ENCODE measurements at regions not wholly inside any gene's neighbourhood (a gene's known extent, or its start where the extent isn't known, plus 50 kb on each side); places are given as distances from the start of the nearest gene placed in this dataset.
"Not testable (repeated sequence)": the region's sequence is repeated elsewhere in the genome, so short reads cannot be mapped to it uniquely, and the experiment has no call there.

DNA sequence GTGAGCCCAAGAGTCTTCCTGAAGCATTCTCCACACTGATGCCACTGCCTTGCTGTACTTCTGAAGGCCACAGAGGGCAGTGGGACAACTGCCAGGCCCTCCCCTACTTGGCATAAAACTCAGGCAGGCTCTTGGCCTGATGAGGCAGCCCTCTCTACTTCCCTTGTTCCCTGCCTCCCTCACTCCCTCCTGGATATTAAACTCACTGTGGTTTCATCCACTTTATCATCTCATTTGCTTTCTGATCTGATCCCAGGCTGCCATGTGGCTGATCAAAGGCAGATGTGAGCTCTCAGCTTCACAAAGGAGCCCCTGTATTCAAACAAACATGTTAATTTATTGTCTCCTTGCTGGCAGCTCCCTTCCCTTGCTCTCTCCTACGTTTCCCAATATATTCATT lies 533.5 kb downstream of the IGSF11 start:
- DNase-seq = no peak

GRCh38 chr3:118504906-118505305 lies 529.7 kb downstream of the IGSF11 start:
- no peak for DNase-seq

GRCh38 chr3:118505784-118506183 lies 528.9 kb downstream of the IGSF11 start:
- DNase-seq = no peak

DNA sequence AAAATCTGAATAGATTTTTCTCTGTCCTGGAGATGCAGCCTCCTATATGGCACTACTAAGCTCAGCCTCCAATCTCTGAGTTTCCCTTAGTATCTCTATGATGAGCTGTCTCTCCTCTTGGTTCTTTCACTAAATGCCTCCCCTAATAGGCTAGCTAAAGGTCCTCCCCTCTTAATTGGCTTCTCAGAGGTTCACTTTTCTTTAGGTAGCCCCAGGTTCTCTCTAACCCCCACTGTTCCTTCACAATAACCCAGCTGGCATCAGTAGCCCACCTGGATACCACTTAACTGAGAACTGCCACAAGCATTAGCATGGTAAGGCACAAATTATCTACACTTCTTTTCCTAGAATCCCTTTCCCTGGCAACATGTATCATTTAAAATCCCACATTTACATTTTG lies 523.2 kb downstream of the IGSF11 start:
- DNase-seq = no peak

- no peak for DNase-seq
These were observed 522.3 kb downstream of the IGSF11 start for GRCh38 chr3:118512301-118512700.

DNA sequence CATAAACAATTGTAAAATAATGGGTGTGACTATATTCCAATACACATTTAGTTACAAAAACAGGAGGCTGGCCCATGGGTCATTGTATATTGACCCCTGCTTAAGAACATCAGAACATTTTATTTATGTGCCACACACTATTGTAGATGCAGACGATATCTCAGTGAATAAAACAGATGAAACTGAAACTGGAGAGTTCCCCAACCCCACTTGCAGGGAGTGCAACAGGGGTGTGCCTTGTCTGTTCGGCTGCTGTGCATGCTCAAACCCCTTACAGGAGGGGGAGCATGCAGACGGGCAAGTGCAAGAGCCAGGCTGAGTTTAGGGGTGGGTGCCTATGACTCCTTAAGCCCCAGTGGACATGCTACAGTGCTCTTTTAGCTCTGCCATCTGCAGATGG lies 509.6 kb downstream of the IGSF11 start:
- DNase-seq = no peak

DNA sequence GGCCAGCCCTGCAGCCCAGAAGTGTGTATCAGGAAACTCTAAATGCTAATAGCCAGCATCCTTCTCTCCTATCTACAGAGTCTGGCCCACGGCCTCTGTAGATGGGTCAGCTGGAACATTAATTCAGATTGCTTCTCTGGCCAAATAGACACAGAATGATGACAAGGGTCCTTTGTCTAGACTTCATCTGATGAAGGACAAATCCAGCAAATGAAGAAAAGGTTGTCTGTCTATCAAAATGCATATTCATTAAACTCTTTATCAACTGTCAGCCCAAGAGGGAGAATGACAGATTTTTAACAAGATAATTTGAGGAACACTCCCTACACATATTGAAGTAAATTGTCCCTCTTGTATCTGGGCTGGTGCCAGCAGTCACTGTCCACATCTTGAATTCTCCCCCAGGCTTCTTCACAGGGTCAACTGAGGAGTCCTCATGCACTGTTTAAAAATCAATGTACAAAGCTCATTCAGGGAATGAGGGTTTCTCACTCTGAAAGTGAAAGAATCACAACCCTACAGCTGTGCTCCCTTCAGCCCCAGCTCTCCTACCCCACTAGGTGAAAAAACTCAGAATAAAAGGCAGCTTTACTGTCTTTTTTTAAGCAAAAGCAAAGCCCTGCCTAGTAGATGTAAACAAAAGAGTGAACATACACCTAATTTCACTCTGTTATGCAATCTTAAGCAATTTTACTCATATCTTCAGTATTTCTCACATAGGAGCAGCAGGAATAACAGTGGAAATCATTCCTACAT lies 507.7 kb downstream of the IGSF11 start:
- no peak for DNase-seq

DNA sequence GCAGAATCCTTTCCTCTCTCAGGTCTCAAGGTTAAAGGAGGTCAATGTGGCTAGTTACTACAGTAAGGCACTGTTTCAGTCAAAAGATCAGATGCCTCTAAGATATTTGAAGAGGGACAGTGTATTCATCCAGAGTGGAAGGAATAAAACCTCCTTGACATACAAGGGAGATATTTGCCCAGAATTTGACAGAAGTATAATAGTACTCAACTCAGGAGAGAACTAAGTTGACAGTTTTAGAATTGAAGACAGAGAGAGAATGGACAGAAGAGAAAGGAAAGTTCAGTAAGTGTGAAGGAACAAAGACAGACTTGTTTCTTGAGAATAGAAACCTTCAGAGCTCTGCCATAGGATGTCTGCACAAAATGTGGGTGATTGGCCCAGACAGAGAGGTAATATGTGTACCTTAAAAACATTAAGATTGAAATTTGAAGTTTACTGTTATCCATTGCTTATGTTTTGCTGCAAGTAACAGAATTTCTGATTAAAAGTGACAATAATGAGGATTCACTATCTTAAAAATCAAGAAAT lies 507.1 kb downstream of the IGSF11 start:
- DNase-seq = no peak

DNA sequence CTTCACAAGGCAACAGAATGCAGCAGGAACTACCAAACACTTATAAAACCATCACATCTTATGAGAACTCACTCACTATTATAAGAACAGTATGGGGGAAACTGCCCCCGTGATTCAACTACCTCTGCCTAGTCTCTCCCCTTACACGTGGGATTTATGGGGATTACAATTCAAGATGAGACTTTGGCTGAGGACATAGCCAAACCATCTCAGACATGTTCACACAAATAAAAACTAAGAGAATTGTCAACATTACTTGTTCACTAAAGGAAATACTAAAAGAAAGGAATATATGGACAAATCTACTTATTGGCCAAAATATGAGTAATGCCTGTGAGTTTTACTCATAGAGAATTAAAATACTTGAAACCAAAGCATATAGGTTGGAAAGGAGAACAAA lies 505.1 kb downstream of the IGSF11 start:
- no peak for DNase-seq

- no peak for DNase-seq
These were observed 504.2 kb downstream of the IGSF11 start for GRCh38 chr3:118530350-118530922.

DNA sequence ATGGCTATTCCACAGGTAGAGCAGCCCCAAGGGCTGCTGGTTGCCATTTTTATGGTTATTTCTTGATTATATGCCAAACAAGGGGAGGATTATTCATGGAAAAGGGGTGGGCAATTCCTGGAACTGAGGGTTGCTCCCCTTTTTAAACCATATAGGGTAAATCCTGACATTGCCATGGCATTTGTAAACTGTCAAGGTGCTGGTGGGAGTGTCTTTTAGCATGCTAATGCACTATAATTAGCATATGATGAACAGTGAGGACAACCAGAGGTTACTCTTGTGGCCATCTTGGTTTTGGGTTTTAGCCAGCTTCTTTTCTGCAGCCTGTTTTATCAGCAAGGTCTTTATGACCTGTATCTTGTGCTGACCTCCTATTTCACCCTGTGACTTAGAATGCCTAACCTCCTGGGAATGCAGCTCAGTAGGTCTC lies 503.7 kb downstream of the IGSF11 start:
- not testable (repeated sequence) for DNase-seq

DNA sequence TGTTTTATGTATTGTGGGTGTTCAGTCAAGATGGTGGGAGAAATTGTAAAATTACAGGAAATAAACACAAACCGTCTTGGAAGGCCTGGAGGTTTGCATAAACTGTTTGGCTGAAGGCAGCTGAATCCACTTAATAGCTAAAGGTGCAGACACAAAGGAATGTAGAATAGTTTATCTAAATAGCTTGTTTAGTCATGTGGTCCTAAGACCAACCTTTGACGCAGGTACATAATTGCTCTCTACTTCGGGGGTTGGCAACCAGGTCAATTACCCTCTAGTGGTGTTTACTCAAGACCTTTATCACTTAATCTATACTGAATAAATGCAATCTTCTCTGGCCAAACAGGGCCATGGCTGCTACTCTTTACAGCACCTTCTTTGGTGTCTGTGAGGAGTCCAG lies 502.8 kb downstream of the IGSF11 start:
- DNase-seq = no peak

DNA sequence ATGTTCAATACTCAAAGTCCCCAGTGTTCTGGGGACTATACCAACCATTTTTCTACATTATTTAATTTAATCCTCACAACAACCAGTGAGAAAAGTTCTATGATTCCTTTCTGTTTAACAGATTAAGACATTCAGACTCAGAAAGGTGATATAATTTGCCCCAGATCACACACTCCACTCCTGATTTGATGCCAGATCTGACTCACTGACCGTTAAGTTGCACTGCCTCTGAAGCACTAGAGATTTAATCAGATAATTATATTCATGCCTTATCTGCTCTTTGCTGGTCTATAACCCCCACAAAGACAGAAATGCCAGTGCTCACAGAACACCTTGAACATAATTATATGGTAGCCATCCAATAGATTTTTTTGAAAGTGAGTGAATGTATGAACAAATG lies 501.0 kb downstream of the IGSF11 start:
- no peak for DNase-seq

GRCh38 chr3:118534519-118534918 lies 500.1 kb downstream of the IGSF11 start:
- no peak for DNase-seq

DNA sequence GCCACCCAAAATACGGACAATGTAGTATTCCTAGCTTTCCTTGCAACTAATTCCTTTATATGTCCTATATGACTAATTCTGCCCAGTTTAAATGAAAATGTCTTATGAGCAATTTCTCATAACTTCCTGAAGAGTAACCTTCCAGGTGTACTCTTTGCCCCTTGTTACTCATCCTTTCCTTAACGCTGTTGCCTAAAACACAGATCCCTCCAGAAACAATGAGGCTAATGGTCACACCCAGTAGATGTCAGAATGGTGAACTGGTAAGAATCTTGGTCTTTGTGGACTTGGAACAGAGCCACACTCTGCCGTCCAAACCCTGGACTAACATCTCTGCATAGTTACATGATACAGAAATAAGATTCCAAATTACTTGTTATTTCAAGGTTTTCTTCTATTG lies 497.9 kb downstream of the IGSF11 start:
- no peak for DNase-seq

GRCh38 chr3:118537454-118537853 lies 497.2 kb downstream of the IGSF11 start:
- DNase-seq = no peak

GRCh38 chr3:118538187-118538586 lies 496.5 kb downstream of the IGSF11 start:
- no peak for DNase-seq

GRCh38 chr3:118539820-118540447 lies 494.7 kb downstream of the IGSF11 start:
- DNase-seq = not testable (repeated sequence)

DNA sequence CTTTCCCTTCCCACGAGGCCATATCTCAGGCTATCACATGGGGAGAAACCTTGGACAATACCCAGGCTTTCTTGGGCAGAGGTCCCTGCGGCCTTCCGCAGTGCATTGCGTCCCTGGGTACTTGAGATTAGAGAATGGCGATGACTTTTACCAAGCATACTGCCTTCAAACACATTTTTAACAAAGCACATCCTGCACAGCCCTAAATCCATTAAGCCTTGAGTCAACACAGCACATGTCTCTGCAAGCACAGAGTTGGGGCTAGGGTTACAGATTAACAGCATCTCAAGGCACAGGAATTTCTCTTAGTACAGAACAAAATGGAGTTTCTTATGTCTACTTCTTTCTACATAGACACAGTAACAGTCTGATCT lies 494.2 kb downstream of the IGSF11 start:
- DNase-seq = not testable (repeated sequence)

- no peak for DNase-seq
These were observed 493.8 kb downstream of the IGSF11 start for GRCh38 chr3:118540826-118541225.

- no peak for DNase-seq
These were observed 492.9 kb downstream of the IGSF11 start for GRCh38 chr3:118541796-118542195.

- no peak for DNase-seq
These were observed 490.8 kb downstream of the IGSF11 start for GRCh38 chr3:118543832-118544231.

DNA sequence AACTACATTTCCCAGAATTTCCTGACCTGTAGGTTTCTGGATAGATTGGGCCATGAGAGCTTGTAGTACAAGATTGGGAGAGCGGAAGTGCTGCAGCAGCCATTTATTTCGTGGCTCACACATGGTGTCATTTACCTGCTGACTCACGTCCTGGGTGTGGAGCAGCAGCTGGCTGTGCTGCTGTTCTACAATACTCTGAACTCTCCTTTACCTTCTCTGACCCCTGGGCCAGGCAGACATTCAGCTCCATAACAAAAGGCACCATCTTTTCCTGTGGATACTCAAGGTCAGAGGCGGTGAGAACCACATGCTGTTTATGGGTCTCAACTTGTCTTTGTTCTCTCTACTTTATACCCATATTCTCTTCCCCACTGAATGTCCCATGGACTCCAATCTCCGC lies 490.2 kb downstream of the IGSF11 start:
- no peak for DNase-seq

DNA sequence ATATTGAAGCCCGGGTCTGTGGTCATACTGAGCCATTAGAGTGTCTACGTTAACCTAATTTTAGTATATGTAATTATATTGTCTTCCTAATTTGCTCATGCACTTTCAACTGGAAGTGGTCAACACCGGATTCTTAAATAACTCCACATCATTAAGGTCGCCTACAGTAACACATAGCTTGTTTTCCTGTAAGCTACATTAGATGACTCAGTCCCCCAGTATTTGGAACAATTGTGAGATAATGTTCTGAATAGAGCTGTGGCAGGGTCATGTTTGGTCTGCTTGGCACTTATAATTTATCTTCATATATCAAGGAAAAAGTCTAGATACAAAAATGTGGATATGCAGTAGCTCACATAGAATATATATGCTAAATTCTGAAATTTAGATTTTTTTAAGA lies 486.2 kb downstream of the IGSF11 start:
- DNase-seq = no peak
